Heart left ventricle (tissue), 13 donors: ENCODE measurements at regions not wholly inside any gene's neighbourhood (a gene's known extent, or its start where the extent isn't known, plus 50 kb on each side); places are given as distances from the start of the nearest gene placed in this dataset.

Source experiments
- POLR2A ChIP-seq, 2 donors: fragments of 450-650 bp; IDR thresholded peaks; one replicate each; pipeline ENCODE4 v1.6.1; 2017; ENCODE audit warnings: antibody characterized with exemption in 2 of 2, mild to moderate bottlenecking in 2 of 2, moderate library complexity in 2 of 2
- TF ChIP-seq, protein P1 (sequence below), 12 donors: fragments of 200-600 bp; sonication (generic) in 4 of 12; IDR thresholded peaks; one replicate each; pipeline versions ENCODE4 v1.5.0 to v1.8.0; 2018 to 2022; ENCODE audit warnings: antibody characterized with exemption in 12 of 12, mild to moderate bottlenecking in 5 of 12
- donor health status: ischemic (EF 13 %, LVEDD 7.1; RV severe dilation, severe dysfunction).
- donor health status: DM: no; HTN: yes; CAD: no.
- donor health status: DM: no; HTN: no; CAD: no.
- donor health status: ischemic (EF 25% LVEDD 6.9; RV normal size, moderate dysfunction).
- donor health status: ischemic (EF 25% LVEDD 5.7; RV mildly dilated, moderate dysfunction).
- donor health status: ischemic (EF 35%, LVEDD 5.7; RV mildly dilated, moderate dysfunction).
- donor health status: nonischemic (EF 11% LVEDD 7.7; RV severe dilation, severe dysfunction).
- donor health status: DM: yes; HTN: yes; CAD: no.
- donor health status: PGD.
- donor health status: ischemic (EF 29% LVEDD 5.4; RV normal size, mild dysfunction).
- donor health status: nonischemic (EF 23%, LVEDD 6.1; RV moderate dilation, normal function).

DNA sequence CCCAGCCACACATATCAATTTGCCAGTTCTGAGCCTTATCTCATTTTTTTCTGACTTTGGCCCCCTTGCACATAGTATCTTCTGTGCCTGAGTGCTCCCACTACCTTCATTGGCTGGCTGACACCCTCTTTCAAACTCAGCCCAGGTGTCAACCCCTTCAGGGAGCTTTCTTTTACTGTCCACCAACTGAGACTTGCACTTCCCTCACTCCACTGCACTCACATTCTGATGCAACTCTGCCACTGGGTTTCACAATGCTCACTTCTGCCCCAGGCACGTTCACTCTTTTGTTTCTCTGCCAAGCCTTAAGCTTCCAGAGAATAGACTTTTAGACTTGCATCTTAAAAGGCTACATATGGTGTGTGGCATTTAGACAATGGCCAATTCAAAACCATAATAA, 101.5 kb upstream of the CBLB start:
- TF ChIP-seq, protein P1, sequence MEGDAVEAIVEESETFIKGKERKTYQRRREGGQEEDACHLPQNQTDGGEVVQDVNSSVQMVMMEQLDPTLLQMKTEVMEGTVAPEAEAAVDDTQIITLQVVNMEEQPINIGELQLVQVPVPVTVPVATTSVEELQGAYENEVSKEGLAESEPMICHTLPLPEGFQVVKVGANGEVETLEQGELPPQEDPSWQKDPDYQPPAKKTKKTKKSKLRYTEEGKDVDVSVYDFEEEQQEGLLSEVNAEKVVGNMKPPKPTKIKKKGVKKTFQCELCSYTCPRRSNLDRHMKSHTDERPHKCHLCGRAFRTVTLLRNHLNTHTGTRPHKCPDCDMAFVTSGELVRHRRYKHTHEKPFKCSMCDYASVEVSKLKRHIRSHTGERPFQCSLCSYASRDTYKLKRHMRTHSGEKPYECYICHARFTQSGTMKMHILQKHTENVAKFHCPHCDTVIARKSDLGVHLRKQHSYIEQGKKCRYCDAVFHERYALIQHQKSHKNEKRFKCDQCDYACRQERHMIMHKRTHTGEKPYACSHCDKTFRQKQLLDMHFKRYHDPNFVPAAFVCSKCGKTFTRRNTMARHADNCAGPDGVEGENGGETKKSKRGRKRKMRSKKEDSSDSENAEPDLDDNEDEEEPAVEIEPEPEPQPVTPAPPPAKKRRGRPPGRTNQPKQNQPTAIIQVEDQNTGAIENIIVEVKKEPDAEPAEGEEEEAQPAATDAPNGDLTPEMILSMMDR (IDR thresholded peaks at IDR 0.05) = no peak
- TF ChIP-seq POLR2A (IDR thresholded peaks at IDR 0.05) = no peak
